Esophagus squamous epithelium (tissue), 4 donors: ENCODE measurements at regions not wholly inside any gene's neighbourhood (a gene's known extent, or its start where the extent isn't known, plus 50 kb on each side); places are given as distances from the start of the nearest gene placed in this dataset.

Experiments used
- POLR2A ChIP-seq, 4 donors: fragments of 450-650 bp; IDR thresholded peaks; one replicate each; pipeline ENCODE4 v1.6.1; 2017; ENCODE audit warnings: antibody characterized with exemption in 4 of 4, mild to moderate bottlenecking in 4 of 4, moderate library complexity in 3 of 4
- TF ChIP-seq, protein P1 (sequence below), 6 experiments: fragments of 450-650 bp in 4 of 6; fragments of 200-600 bp in 2 of 6; sonication (generic) in 2 of 6; IDR thresholded peaks; one replicate each; pipeline ENCODE4 v1.5.1; 2016 to 2019; ENCODE audit warnings: antibody characterized with exemption in 6 of 6, mild to moderate bottlenecking in 4 of 6, moderate library complexity in 4 of 6

DNA sequence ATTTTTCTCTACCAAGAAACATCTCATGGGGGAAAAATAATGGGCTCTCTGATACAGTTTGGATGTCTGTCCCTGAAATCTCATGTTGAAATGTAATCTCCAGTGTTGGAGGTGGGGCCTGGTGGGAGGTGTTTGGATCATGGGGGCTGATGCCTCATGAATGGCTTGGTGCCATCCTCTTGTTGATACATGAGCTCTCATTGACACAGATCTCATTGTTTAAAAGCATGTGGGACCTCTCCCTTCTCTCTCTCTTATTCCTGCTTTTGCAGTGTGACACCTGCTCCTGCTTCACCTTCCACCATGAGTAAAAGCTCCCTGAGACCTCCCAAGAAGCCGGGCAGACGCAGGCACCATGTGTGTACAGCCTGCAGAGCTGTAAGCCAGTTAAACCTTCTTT lies 332.5 kb upstream of the NRIP1 start:
- TF ChIP-seq, protein P1, sequence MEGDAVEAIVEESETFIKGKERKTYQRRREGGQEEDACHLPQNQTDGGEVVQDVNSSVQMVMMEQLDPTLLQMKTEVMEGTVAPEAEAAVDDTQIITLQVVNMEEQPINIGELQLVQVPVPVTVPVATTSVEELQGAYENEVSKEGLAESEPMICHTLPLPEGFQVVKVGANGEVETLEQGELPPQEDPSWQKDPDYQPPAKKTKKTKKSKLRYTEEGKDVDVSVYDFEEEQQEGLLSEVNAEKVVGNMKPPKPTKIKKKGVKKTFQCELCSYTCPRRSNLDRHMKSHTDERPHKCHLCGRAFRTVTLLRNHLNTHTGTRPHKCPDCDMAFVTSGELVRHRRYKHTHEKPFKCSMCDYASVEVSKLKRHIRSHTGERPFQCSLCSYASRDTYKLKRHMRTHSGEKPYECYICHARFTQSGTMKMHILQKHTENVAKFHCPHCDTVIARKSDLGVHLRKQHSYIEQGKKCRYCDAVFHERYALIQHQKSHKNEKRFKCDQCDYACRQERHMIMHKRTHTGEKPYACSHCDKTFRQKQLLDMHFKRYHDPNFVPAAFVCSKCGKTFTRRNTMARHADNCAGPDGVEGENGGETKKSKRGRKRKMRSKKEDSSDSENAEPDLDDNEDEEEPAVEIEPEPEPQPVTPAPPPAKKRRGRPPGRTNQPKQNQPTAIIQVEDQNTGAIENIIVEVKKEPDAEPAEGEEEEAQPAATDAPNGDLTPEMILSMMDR (IDR thresholded peaks at IDR 0.05), result no peak
- no peak for TF ChIP-seq POLR2A (IDR thresholded peaks at IDR 0.05)
